ENCODE measurements at regions not wholly inside any gene's neighbourhood (a gene's known extent, or its start where the extent isn't known, plus 50 kb on each side); places are given as distances from the start of the nearest gene placed in this dataset.

DNA sequence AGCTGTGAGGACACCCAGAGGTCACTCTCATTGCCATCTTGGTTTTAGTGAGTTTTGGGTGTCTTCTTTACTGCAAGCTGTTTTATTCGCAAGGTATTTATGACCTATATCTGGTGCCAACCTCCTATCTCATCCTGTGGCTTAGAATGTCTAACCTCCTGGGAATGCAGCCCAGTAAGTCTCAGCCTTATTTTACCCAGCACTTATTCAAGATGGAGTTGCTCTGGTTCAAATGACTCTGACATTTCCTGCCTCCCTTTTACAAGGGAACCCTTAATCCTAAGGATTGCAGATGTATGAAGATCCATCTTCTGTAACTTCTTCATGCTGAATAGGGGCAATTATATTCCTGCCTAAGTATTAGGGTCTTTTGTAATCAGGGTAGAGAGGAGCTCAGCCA is 708.0 kb downstream of the TMEM182 start:
- WGBS (ENCODE audit: extremely low coverage, insufficient read length, low lambda C conversion rate): no CpG with 5 or more reads among the region's 1 CpG
- no peaks in the 10 kb centered on the region; a peak in 2 of 7 replicates for H3K36me3 Mint-ChIP-seq (ENCODE audit: insufficient read depth in 1 of 3, low read depth in 3 of 3)

More for the DNA sequence above, 708.0 kb downstream of the TMEM182 start:
- no peaks in the 10 kb centered on the region for H3K79me1 ChIP-seq (ENCODE audit: insufficient read depth, low read depth, low read length, poor library complexity, severe bottlenecking)
- H3K27me3 ChIP-seq (ENCODE audit: insufficient read depth, low read length): no peaks in the 10 kb centered on the region
- TF ChIP-seq, protein P1, sequence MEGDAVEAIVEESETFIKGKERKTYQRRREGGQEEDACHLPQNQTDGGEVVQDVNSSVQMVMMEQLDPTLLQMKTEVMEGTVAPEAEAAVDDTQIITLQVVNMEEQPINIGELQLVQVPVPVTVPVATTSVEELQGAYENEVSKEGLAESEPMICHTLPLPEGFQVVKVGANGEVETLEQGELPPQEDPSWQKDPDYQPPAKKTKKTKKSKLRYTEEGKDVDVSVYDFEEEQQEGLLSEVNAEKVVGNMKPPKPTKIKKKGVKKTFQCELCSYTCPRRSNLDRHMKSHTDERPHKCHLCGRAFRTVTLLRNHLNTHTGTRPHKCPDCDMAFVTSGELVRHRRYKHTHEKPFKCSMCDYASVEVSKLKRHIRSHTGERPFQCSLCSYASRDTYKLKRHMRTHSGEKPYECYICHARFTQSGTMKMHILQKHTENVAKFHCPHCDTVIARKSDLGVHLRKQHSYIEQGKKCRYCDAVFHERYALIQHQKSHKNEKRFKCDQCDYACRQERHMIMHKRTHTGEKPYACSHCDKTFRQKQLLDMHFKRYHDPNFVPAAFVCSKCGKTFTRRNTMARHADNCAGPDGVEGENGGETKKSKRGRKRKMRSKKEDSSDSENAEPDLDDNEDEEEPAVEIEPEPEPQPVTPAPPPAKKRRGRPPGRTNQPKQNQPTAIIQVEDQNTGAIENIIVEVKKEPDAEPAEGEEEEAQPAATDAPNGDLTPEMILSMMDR (conservative IDR thresholded peaks at IDR 0.05): no peak
- DNase-seq: no peak
- no peak overlapping the region for H4K5ac ChIP-seq (ENCODE audit: insufficient read length, low read depth, low read length)
- H3K4me3 Mint-ChIP-seq: no peak overlapping the region
- H3K9me3 Mint-ChIP-seq: peaks cover 0 to 7% of the 10 kb centered on the region in 2 experiments; a peak in 3 of 5 replicates
- no peaks in the 10 kb centered on the region for H3K27me3 Mint-ChIP-seq (ENCODE audit: low read depth)
- no peak overlapping the region for H2BK12ac ChIP-seq (ENCODE audit: insufficient read length, low read depth, low read length)
- H2BK5ac ChIP-seq (ENCODE audit: insufficient read length, low read length): no peak overlapping the region
- no peak overlapping the region for H2AFZ ChIP-seq (ENCODE audit: low read length)
- H3K23me2 ChIP-seq (ENCODE audit: insufficient read length, low read depth, low read length, poor library complexity, severe bottlenecking): no peaks in the 10 kb centered on the region
- H2BK15ac ChIP-seq (ENCODE audit: low read depth, low read length): no peak overlapping the region
- H3K56ac ChIP-seq (ENCODE audit: insufficient read length, low read depth, low read length): no peak overlapping the region
- no peak overlapping the region for H2BK120ac ChIP-seq (ENCODE audit: low read depth, low read length, poor library complexity, severe bottlenecking)
- H3K4me1 Mint-ChIP-seq: peaks cover 0 to 3% of the 10 kb centered on the region in 2 experiments; a peak in 2 of 4 replicates
- H3K18ac ChIP-seq (ENCODE audit: insufficient read length, low read depth, low read length): no peak overlapping the region
- no peaks in the 10 kb centered on the region for H3K4me1 ChIP-seq (ENCODE audit: insufficient read depth, low read length)
- H4K20me1 ChIP-seq (ENCODE audit: control insufficient read depth, insufficient read depth, insufficient read length): no peaks in the 10 kb centered on the region
- no peak overlapping the region for H3K23ac ChIP-seq (ENCODE audit: insufficient read length, low read depth, low read length)
- H3K9ac ChIP-seq (ENCODE audit: extremely low read depth, insufficient read length, low read length): no peak overlapping the region
- no peak overlapping the region for H4K8ac ChIP-seq (replicated peaks; ENCODE audit: insufficient read length, low read depth, low read length)
- no peak overlapping the region for H3K27ac ChIP-seq (ENCODE audit: insufficient read length, low read depth, low read length)
- no peak overlapping the region for H3K27ac Mint-ChIP-seq
- H3K4ac ChIP-seq (ENCODE audit: low read depth, low read length): no peak overlapping the region
- no peak overlapping the region for H4K91ac ChIP-seq (ENCODE audit: insufficient read length, low read depth, low read length)
- H3T11ph ChIP-seq (ENCODE audit: low read length): no peak overlapping the region
- H3K14ac ChIP-seq (ENCODE audit: insufficient read depth, low read length): no peak overlapping the region
- H3K4me2 ChIP-seq (ENCODE audit: insufficient read depth, insufficient read length, low read length): no peak overlapping the region
- no peak overlapping the region for H2AK5ac ChIP-seq (ENCODE audit: insufficient read length, low read length)
- H2BK20ac ChIP-seq (ENCODE audit: low read depth, low read length, poor library complexity, severe bottlenecking): no peak overlapping the region
- H3K79me2 ChIP-seq (ENCODE audit: insufficient read depth, low read length): no peaks in the 10 kb centered on the region
- no peaks in the 10 kb centered on the region for H3K9me3 ChIP-seq (ENCODE audit: control insufficient read depth, low read depth, low read length)
